ENCODE measurements at regions not wholly inside any gene's neighbourhood (a gene's known extent, or its start where the extent isn't known, plus 50 kb on each side); places are given as distances from the start of the nearest gene placed in this dataset.

GRCh38 chr4:11051181-11051580 lies 366.6 kb upstream of the CLNK start:
- CTCF ChIA-PET = no interaction called here
- RAD21 ChIA-PET (ENCODE audit: low non-redundant PET in 1 of 2, low total read pairs in 2 of 2, uncharacterized antibody in 2 of 2, unreplicated experiment in 2 of 2) = no interaction called here

More at GRCh38 chr4:11051181-11051580, 366.6 kb upstream of the CLNK start:
- Histone ChIP-seq H3K4me2 (ENCODE audit: low read length) (no peak overlapping the region), H4K20me1 (ENCODE audit: insufficient read depth) (no peaks in the 10 kb centered on the region), H3K27me3 (ENCODE audit: insufficient read depth, low read length) (no peaks in the 10 kb centered on the region), H3K36me3 (ENCODE audit: control insufficient read depth in 1 of 2, insufficient read depth in 2 of 2, low read length in 2 of 2) (no peaks in the 10 kb centered on the region), H3K4me3 (replicated peaks in 1 of 2; ENCODE audit: low read depth in 1 of 2, low read length in 2 of 2) (no peak overlapping the region), H3K4me1 (ENCODE audit: control insufficient read depth in 1 of 2, insufficient read depth in 2 of 2, low read length in 2 of 2) (no peaks in the 10 kb centered on the region), H3K79me2 (ENCODE audit: insufficient read depth, low read length) (no peaks in the 10 kb centered on the region), H3K9ac (ENCODE audit: low read length) (no peak overlapping the region), H2AFZ (ENCODE audit: low read depth, low read length, poor library complexity, severe bottlenecking) (no peak overlapping the region), H3K27ac (ENCODE audit: low read depth, low read length) (no peak overlapping the region), H3K9me2 (ENCODE audit: insufficient read depth) (no peaks in the 10 kb centered on the region), H3K9me3 (ENCODE audit: control insufficient read depth in 1 of 2, insufficient read depth in 1 of 2, low read depth in 1 of 2, low read length in 2 of 2) (no peaks in the 10 kb centered on the region)
- BruUV-seq (replicated peaks) = no TSS peak
- ATAC-seq = no peak
- TF ChIP-seq EGR1 (IDR thresholded peaks at IDR 0.05; ENCODE audit: low read depth) = no peak
- no peak for TF ChIP-seq EZH2phosphoT487 (IDR thresholded peaks at IDR 0.05; ENCODE audit: borderline replicate concordance)
- TF ChIP-seq RAD21 (IDR thresholded peaks at IDR 0.05; ENCODE audit: low read depth) = no peak
- TF ChIP-seq ZNF274 (IDR thresholded peaks at IDR 0.05; ENCODE audit: low read depth, low read length) = no peak
- TF ChIP-seq REST (IDR thresholded peaks at IDR 0.05; ENCODE audit: low read depth) = no peak
- TF ChIP-seq POLR2AphosphoS5 (IDR thresholded peaks at IDR 0.05; ENCODE audit: low read depth, low read length) = no peak
- no peak for TF ChIP-seq CEBPB (IDR thresholded peaks at IDR 0.05; ENCODE audit: low read depth)
- no peak for TF ChIP-seq CBX3 (IDR thresholded peaks at IDR 0.05; ENCODE audit: low read depth)
- no peak for TF ChIP-seq CTCF (IDR thresholded peaks at IDR 0.05 in 2 of 3, conservative IDR thresholded peaks at IDR 0.05 in 1 of 3; ENCODE audit: borderline replicate concordance in 1 of 3, insufficient read depth in 1 of 3, low read depth in 2 of 3, low read length in 2 of 3)
- no peak for TF ChIP-seq JUND (IDR thresholded peaks at IDR 0.05)
- no peak for TF ChIP-seq MAX (IDR thresholded peaks at IDR 0.05)
- TF ChIP-seq POLR2A (IDR thresholded peaks at IDR 0.05; ENCODE audit: borderline replicate concordance, extremely low read depth, insufficient read depth, insufficient read length) = no peak
- TF ChIP-seq ZBTB33 (IDR thresholded peaks at IDR 0.05; ENCODE audit: extremely low read depth, insufficient replicate concordance, low read length) = no peak
- POLR2A ChIA-PET = no interaction called here
- no peak for DNase-seq (ENCODE audit: low read depth, low spot score)
- intact Hi-C loops (cut with micrococcal nuclease) = no loop called here
